ENCODE measurements at regions not wholly inside any gene's neighbourhood (a gene's known extent, or its start where the extent isn't known, plus 50 kb on each side); places are given as distances from the start of the nearest gene placed in this dataset.

- Histone ChIP-seq H3K9me3 (no peaks in the 10 kb centered on the region), H3K27me3 (no peaks in the 10 kb centered on the region), H3K4me3 (no peak overlapping the region), H3K27ac (no peak overlapping the region), H3K4me1 (no peaks in the 10 kb centered on the region), H3K36me3 (no peaks in the 10 kb centered on the region)
- TF ChIP-seq CTCF (IDR thresholded peaks at IDR 0.05), result no peak
- TF ChIP-seq POLR2AphosphoS5 (IDR thresholded peaks at IDR 0.05), result no peak
- TF ChIP-seq EP300 (IDR thresholded peaks at IDR 0.05), result no peak
- TF ChIP-seq POLR2A (IDR thresholded peaks at IDR 0.05), result no peak
- WGBS, 2 donors (ENCODE audit: low coverage in 1 of 2), result 53 to 76% methylated on average over 5 of the region's 5 CpGs
- ATAC-seq, result no peak
Observed at GRCh38 chr9:102700936-102701335, 294.2 kb upstream of the CYLC2 start.

GRCh38 chr9:102669220-102669619 lies 325.9 kb upstream of the CYLC2 start:
- 100% methylated on average over 1 of the region's 3 CpGs; no CpG with 5 or more reads in 1 of the 2 donors for WGBS, 2 donors (ENCODE audit: low coverage in 1 of 2)

GRCh38 chr9:102652471-102652870 lies 342.7 kb upstream of the CYLC2 start:
- no peak overlapping the region for H3K4me3 ChIP-seq
- H3K9me3 ChIP-seq, result no peaks in the 10 kb centered on the region
- no peaks in the 10 kb centered on the region for H3K36me3 ChIP-seq
- no peak overlapping the region for H3K27ac ChIP-seq
- no peaks in the 10 kb centered on the region for H3K27me3 ChIP-seq
- no peak for ATAC-seq
- WGBS, 2 donors (ENCODE audit: low coverage in 1 of 2), result 44 to 85% methylated on average over 3 to 5 of the region's 5 CpGs
- H3K4me1 ChIP-seq, result no peaks in the 10 kb centered on the region
- no peak for TF ChIP-seq CTCF (IDR thresholded peaks at IDR 0.05)
- TF ChIP-seq EP300 (IDR thresholded peaks at IDR 0.05), result no peak
- no peak for TF ChIP-seq POLR2A (IDR thresholded peaks at IDR 0.05)
- no peak for TF ChIP-seq POLR2AphosphoS5 (IDR thresholded peaks at IDR 0.05)

More at GRCh38 chr9:102669220-102669619, 325.9 kb upstream of the CYLC2 start:
- H3K9me3 ChIP-seq, result no peaks in the 10 kb centered on the region
- TF ChIP-seq CTCF (IDR thresholded peaks at IDR 0.05) (no peak), EP300 (IDR thresholded peaks at IDR 0.05) (no peak), POLR2AphosphoS5 (IDR thresholded peaks at IDR 0.05) (no peak), POLR2A (IDR thresholded peaks at IDR 0.05) (no peak)
- no peaks in the 10 kb centered on the region for H3K4me1 ChIP-seq
- ATAC-seq, result no peak
- no peaks in the 10 kb centered on the region for H3K27me3 ChIP-seq
- no peak overlapping the region for H3K4me3 ChIP-seq
- no peak overlapping the region for H3K27ac ChIP-seq
- H3K36me3 ChIP-seq, result no peaks in the 10 kb centered on the region

- WGBS, 2 donors (ENCODE audit: low coverage in 1 of 2), result 90 to 93% methylated on average over 2 of the region's 2 CpGs
- no peak for ATAC-seq
- no peak overlapping the region for H3K27ac ChIP-seq
- H3K4me1 ChIP-seq, result no peaks in the 10 kb centered on the region
- no peak overlapping the region for H3K4me3 ChIP-seq
- H3K9me3 ChIP-seq, result no peaks in the 10 kb centered on the region
- H3K27me3 ChIP-seq, result no peaks in the 10 kb centered on the region
- H3K36me3 ChIP-seq, result no peaks in the 10 kb centered on the region
- TF ChIP-seq POLR2A (IDR thresholded peaks at IDR 0.05) (no peak), EP300 (IDR thresholded peaks at IDR 0.05) (no peak), POLR2AphosphoS5 (IDR thresholded peaks at IDR 0.05) (no peak)
Observed at GRCh38 chr9:102650896-102651295, 344.2 kb upstream of the CYLC2 start.

GRCh38 chr9:102642651-102643050 lies 352.5 kb upstream of the CYLC2 start:
- no peak for ATAC-seq
- TF ChIP-seq POLR2A (IDR thresholded peaks at IDR 0.05), result no peak
- TF ChIP-seq CTCF (IDR thresholded peaks at IDR 0.05), result no peak
- no peak for TF ChIP-seq POLR2AphosphoS5 (IDR thresholded peaks at IDR 0.05)
- TF ChIP-seq EP300 (IDR thresholded peaks at IDR 0.05), result no peak
- 18 to 30% methylated on average over 1 of the region's 1 CpG for WGBS, 2 donors (ENCODE audit: low coverage in 1 of 2)

More at GRCh38 chr9:102642651-102643050, 352.5 kb upstream of the CYLC2 start:
- Histone ChIP-seq H3K27ac (no peak overlapping the region), H3K36me3 (no peaks in the 10 kb centered on the region), H3K27me3 (no peaks in the 10 kb centered on the region), H3K4me1 (no peaks in the 10 kb centered on the region), H3K9me3 (no peaks in the 10 kb centered on the region), H3K4me3 (no peak overlapping the region)
